Common myeloid progenitor, CD34-positive (primary cell): ENCODE measurements at regions not wholly inside any gene's neighbourhood (a gene's known extent, or its start where the extent isn't known, plus 50 kb on each side); places are given as distances from the start of the nearest gene placed in this dataset.
"Not testable (repeated sequence)": the region's sequence is repeated elsewhere in the genome, so short reads cannot be mapped to it uniquely, and the experiment has no call there.

ENCODE experiments used
- CTCF ChIA-PET: fragments of 350-600 bp; sonication (Branson Sonifier 250); formaldehyde crosslinking; loops from one replicate; lab custom pipeline; 2021; ENCODE audit warnings: antibody characterized with exemption; lab: Charles Lee
- POLR2A ChIA-PET: fragments of 350-600 bp; sonication (Branson Sonifier 250); formaldehyde crosslinking; loops from one replicate; lab custom pipeline; 2021; ENCODE audit warnings: antibody characterized with exemption; lab: Charles Lee
- DNase-seq, 3 donors: peaks; one replicate each; pipeline versions ENCODE4 v3.0.0 to v3.0.0-alpha.2; 2013
- H3K27ac ChIP-seq, 2 experiments: 1 replicate in 1 of 2; 2 replicates in 1 of 2; pipeline ENCODE4 v1.7.0; 2013; ENCODE audit warnings: inconsistent platforms in 2 of 2, low read length in 2 of 2, mild to moderate bottlenecking in 2 of 2, low read depth in 1 of 2, moderate library complexity in 1 of 2; ENCODE audit not compliant: severe bottlenecking in 2 of 2, insufficient read depth in 1 of 2, poor library complexity in 1 of 2
- H3K27me3 ChIP-seq, 5 experiments: replicated peaks in 2 of 5; 1 replicate in 3 of 5; 2 replicates in 2 of 5; pipeline versions ENCODE4 v1.6.1 to v1.7.0; 2013; ENCODE audit warnings: low read length in 4 of 5, mild to moderate bottlenecking in 2 of 5, moderate library complexity in 2 of 5, inconsistent platforms in 1 of 5; ENCODE audit not compliant: insufficient read depth in 5 of 5, control insufficient read depth in 4 of 5
- H3K36me3 ChIP-seq, 4 experiments: 1 replicate in 2 of 4; 2 replicates in 2 of 4; pipeline versions ENCODE4 v1.6.1 to v1.7.0; 2013; ENCODE audit warnings: low read length in 3 of 4, control low read depth in 1 of 4, mild to moderate bottlenecking in 1 of 4; ENCODE audit not compliant: control insufficient read depth in 4 of 4, insufficient read depth in 4 of 4
- H3K4me1 ChIP-seq, 4 experiments: 1 replicate in 3 of 4; 2 replicates in 1 of 4; pipeline versions ENCODE4 v1.6.1 to v1.7.1; 2013; ENCODE audit warnings: low read length in 3 of 4, mild to moderate bottlenecking in 3 of 4, control low read depth in 1 of 4, inconsistent platforms in 1 of 4, moderate library complexity in 1 of 4; ENCODE audit not compliant: control insufficient read depth in 4 of 4, insufficient read depth in 4 of 4; ENCODE audit errors: control extremely low read depth in 1 of 4
- H3K4me3 ChIP-seq, 7 experiments: 1 replicate in 4 of 7; 2 replicates in 3 of 7; pipeline versions ENCODE4 v1.5.1 to v1.7.0; 2013; ENCODE audit warnings: mild to moderate bottlenecking in 7 of 7, low read length in 6 of 7, moderate library complexity in 6 of 7, inconsistent platforms in 2 of 7, low read depth in 2 of 7, control low read depth in 1 of 7; ENCODE audit not compliant: insufficient read depth in 4 of 7, control insufficient read depth in 1 of 7; ENCODE audit errors: extremely low read depth in 1 of 7
- H3K9me3 ChIP-seq, 5 experiments: 1 replicate in 4 of 5; 2 replicates in 1 of 5; pipeline versions ENCODE4 v1.6.1 to v1.7.1; 2013; ENCODE audit warnings: low read length in 4 of 5, mild to moderate bottlenecking in 2 of 5, inconsistent platforms in 1 of 5, low read depth in 1 of 5, moderate library complexity in 1 of 5; ENCODE audit not compliant: control insufficient read depth in 4 of 5, insufficient read depth in 2 of 5; ENCODE audit errors: control extremely low read depth in 1 of 5
- WGBS: methylation state at CpG from one replicate; pipeline ENCODE4 v1.1.5; 2013; ENCODE audit not compliant: insufficient coverage; 5-methylcytosine and 5-hydroxymethylcytosine counted together

DNA sequence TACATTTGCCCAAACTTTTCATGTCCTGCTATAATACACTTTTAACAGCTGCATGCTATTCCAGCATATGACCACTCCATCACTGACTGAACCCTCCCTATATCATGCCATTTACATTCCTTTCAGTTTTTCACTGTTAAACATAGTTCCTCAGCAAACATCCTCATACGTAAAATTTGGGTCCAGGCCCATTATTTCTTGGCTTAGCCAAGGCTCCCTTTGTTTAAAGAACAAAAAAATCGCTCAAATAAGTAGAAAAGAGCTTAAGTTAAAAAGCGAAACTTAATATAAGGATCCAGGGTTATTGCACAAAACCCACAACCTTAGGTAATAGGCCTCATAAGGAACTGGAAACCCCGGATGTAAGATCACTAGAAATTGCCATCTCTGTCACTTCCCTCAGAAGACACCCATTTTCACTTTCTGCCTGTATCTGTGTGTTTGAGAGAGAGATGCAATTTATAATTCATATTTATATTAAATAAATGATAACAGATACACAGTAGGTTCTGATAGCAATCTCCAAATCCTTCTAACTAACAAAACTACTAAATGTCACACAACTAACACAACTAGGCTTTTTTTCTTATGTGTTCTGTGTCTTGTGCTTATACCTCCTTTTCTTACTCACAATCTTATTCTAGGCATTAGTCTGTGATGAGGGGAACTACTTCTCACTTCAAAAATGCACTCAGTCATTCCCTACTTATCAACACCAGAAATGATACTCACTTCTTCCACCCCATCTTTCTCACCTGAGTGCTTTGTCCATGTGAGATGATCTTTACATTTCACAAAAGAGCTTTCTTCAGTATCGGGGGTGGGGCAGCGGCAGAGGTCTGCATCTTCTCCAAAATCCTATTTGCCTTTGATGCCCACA, 59.9 kb upstream of the FAM241A start:
- Histone ChIP-seq H3K36me3 (no peaks in the 10 kb centered on the region), H3K27ac (no peak overlapping the region), H3K9me3 (no peaks in the 10 kb centered on the region), H3K4me3 (no peak overlapping the region), H3K4me1 (no peaks in the 10 kb centered on the region), H3K27me3 (no peaks in the 10 kb centered on the region)
- 96% methylated on average over 3 of the region's 6 CpGs for WGBS
- ChIA-PET POLR2A (no interaction called here), CTCF (no interaction called here)
- DNase-seq = peak in 2 of 3 donors; percentile 19 to 20

DNA sequence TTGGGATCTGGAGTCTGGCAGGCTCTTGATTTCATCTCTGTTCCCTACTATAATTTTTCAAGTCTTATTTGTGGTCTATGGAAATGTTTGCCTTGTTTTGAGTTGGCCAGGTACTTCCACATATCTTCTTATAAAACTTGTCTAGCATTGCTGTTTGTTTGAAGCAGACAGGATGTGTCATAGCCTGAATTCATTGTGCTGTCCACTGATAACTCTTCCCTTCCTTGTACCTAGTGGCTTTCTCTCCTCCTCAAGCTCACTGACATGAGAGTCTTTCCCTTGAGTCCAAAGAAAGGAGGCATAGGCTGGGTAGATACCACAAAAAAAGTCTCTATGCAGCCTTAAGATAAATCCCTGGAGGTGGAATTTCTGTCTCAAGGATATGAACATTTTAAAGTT, 59.2 kb upstream of the FAM241A start:
- Histone ChIP-seq H3K4me3 (no peak overlapping the region), H3K27ac (no peak overlapping the region), H3K36me3 (no peaks in the 10 kb centered on the region), H3K4me1 (no peaks in the 10 kb centered on the region), H3K27me3 (no peaks in the 10 kb centered on the region), H3K9me3 (no peaks in the 10 kb centered on the region)
- POLR2A ChIA-PET = no interaction called here
- no peak for DNase-seq
- CTCF ChIA-PET = no interaction called here

DNA sequence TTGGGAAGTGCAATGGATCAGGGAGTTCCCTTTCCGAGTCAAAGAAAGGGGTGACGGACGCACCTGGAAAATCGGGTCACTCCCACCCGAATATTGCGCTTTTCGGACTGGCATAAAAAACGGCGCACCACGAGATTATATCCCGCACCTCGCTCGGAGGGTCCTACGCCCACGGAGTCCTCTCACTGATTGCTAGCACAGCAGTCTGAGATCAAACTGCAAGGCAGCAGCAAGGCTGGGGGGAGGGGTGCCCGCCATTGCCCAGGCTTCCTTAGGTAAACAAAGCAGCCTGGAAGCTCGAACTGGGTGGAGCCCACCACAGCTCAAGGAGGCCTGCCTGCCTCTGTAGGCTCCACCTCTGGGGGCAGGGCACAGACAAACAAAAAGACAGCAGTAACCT, 58.6 kb upstream of the FAM241A start:
- CTCF ChIA-PET, H3K36me3 ChIP-seq, POLR2A ChIA-PET, DNase-seq, H3K9me3 ChIP-seq, H3K4me3 ChIP-seq, H3K27ac ChIP-seq, H3K4me1 ChIP-seq, H3K27me3 ChIP-seq: not testable (repeated sequence)
- 93% methylated on average over 15 of the region's 17 CpGs for WGBS

DNA sequence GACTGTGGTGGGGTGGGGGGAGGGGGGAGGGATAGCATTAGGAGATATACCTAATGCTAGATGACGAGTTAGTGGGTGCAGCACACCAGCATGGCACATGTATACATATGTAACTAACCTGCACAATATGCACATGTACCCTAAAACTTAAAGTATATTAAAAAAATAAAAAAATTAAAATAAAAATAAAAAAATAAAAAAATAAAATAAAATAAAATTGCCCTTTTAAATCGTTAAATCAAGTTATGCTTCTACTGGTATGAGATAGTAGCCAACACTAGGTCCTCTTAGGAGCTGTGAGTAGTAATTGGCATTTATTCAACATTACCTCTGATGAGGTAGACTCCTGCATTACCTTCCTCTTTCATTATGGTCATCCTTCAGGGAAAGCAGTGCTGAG, 52.9 kb upstream of the FAM241A start:
- CTCF ChIA-PET = interaction anchor here (1.9 kb wide), 1 partner anchor 140 kb away, joined by 4 read pairs; the partner anchor contains the start of gene AP1AR
- WGBS = no CpG with 5 or more reads among the region's 2 CpGs

DNA sequence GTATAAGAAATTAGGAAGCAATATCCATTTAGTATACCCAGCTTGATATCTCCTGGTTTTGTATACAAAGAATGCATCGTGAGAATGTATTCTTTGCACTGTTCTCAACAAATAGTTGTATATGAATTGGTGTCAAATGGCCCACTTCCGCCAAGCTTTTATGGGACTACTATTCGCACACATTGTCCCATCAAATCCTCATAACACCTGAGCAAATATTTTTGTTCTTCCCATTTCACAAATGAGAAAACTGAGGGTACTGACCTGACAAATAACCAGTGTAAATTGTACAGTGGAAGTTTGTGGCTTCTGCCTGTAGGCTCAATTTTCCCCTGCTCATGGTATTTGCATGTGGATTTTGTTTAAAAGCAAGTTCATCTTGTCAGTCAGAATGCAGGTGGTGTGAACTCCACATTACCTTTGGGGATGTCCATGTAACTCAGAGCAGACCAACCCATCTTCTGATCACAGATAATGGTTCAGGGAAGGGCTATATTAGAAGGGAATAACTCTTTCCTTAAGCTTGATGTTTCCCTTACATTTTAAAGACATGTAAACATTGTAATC, 51.5 kb upstream of the FAM241A start:
- no peak overlapping the region for H3K4me3 ChIP-seq
- no peaks in the 10 kb centered on the region for H3K9me3 ChIP-seq
- H3K27me3 ChIP-seq = no peaks in the 10 kb centered on the region
- WGBS = no CpG with 5 or more reads among the region's 3 CpGs
- ChIA-PET POLR2A (no interaction called here), CTCF (interaction anchor here (0.8 to 1.9 kb wide), 3 partner anchors 26 to 165 kb away, joined by 3 to 4 read pairs (median 3); partner anchors contain the start of gene AP1AR)
- no peak overlapping the region for H3K27ac ChIP-seq
- no peaks in the 10 kb centered on the region for H3K4me1 ChIP-seq
- no peak for DNase-seq
- H3K36me3 ChIP-seq = no peaks in the 10 kb centered on the region

More for the DNA sequence above, 52.9 kb upstream of the FAM241A start:
- H3K4me1 ChIP-seq, H3K27me3 ChIP-seq, H3K4me3 ChIP-seq, H3K9me3 ChIP-seq, DNase-seq, H3K27ac ChIP-seq, H3K36me3 ChIP-seq, POLR2A ChIA-PET: not testable (repeated sequence)

DNA sequence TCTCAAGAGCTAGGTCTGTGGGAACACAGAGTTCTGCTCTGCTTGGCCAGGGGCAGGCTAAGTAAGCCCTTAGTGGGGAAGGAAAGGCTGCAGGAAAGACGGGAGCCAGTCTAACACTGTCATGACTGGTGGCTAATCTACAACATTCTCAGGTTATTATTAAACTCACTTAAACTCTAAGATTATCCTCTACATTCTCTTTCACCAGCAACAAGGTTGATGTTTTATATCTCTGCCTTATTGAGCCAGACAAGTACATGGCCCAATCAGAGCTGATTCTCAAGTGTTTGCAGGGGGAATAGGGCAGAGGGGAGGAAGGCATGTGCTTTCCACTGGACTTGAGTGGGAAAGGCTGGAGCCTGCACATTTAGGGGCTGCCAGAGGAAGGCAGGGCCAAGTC, 50.9 kb upstream of the FAM241A start:
- DNase-seq = no peak
- no peak overlapping the region for H3K4me3 ChIP-seq
- H3K27me3 ChIP-seq = no peaks in the 10 kb centered on the region
- WGBS = 67% methylated on average over 1 of the region's 1 CpG
- CTCF ChIA-PET = interaction anchor here (1.2 to 1.7 kb wide), 4 partner anchors 12 to 151 kb away, joined by 3 to 5 read pairs (median 3); no protein-coding TSS in a partner anchor
- no peaks in the 10 kb centered on the region for H3K36me3 ChIP-seq
- POLR2A ChIA-PET = no interaction called here
- no peaks in the 10 kb centered on the region for H3K4me1 ChIP-seq
- no peak overlapping the region for H3K27ac ChIP-seq
- no peaks in the 10 kb centered on the region for H3K9me3 ChIP-seq
